Heart right ventricle (tissue), 16 donors: ENCODE measurements at regions not wholly inside any gene's neighbourhood (a gene's known extent, or its start where the extent isn't known, plus 50 kb on each side); places are given as distances from the start of the nearest gene placed in this dataset.
"Not testable (repeated sequence)": the region's sequence is repeated elsewhere in the genome, so short reads cannot be mapped to it uniquely, and the experiment has no call there.

Source experiments
- ATAC-seq, 8 donors: fragments of 200-7000 bp; cut with Tn5 transposase; one replicate each; pipeline ENCODE4 v1.9.1; 2020; ENCODE audit warnings: mild to moderate bottlenecking in 8 of 8, moderate library complexity in 8 of 8, moderate number of reproducible peaks in 1 of 8
- DNase-seq, 2 donors: peaks; one replicate each; pipeline ENCODE4 v3.0.0-alpha.2; 2020
- H3K27ac ChIP-seq, 10 donors: fragments of 200-600 bp; sonication (generic) in 2 of 10; one replicate each; pipeline versions ENCODE4 v1.5.0 to v1.8.0; 2020 to 2022; ENCODE audit warnings: mild to moderate bottlenecking in 3 of 10
- H3K27me3 ChIP-seq, 7 donors: fragments of 200-600 bp; one replicate each; pipeline ENCODE4 v1.8.0; 2021 to 2022; ENCODE audit warnings: mild to moderate bottlenecking in 2 of 7
- H3K36me3 ChIP-seq, 9 donors: fragments of 200-600 bp; sonication (generic) in 1 of 9; one replicate each; pipeline versions ENCODE4 v1.5.0 to v1.8.0; 2020 to 2022; ENCODE audit warnings: mild to moderate bottlenecking in 2 of 9
- H3K4me1 ChIP-seq, 9 donors: fragments of 200-600 bp; sonication (generic) in 1 of 9; one replicate each; pipeline versions ENCODE4 v1.5.0 to v1.8.0; 2020 to 2022; ENCODE audit warnings: mild to moderate bottlenecking in 4 of 9
- H3K4me3 ChIP-seq, 10 donors: fragments of 200-600 bp; sonication (generic) in 2 of 10; one replicate each; pipeline versions ENCODE4 v1.5.0 to v1.8.0; 2020 to 2022; ENCODE audit warnings: mild to moderate bottlenecking in 7 of 10, moderate library complexity in 2 of 10
- H3K9me3 ChIP-seq, 11 donors: fragments of 200-600 bp in 10 of 11; sonication (generic) in 2 of 11; one replicate each; pipeline versions ENCODE4 v1.5.0 to v1.8.0; 2013 to 2022; ENCODE audit warnings: mild to moderate bottlenecking in 2 of 11, control low read depth in 1 of 11, moderate library complexity in 1 of 11
- WGBS, 2 donors: extraction: QIAGEN DNeasy Blood & Tissue Kit; methylation state at CpG; one replicate each; pipeline ENCODE4 v1.1.7; 2013; ENCODE audit warnings: inconsistent platforms in 1 of 2; 5-methylcytosine and 5-hydroxymethylcytosine counted together
- intact Hi-C, 10 donors: fragments of 100-400 bp; cut with DNase I; formaldehyde crosslinking; loops; one replicate each; pipeline versions ENCODE4 v1.11.1 to v1.14.2; 2022
- TF ChIP-seq, protein P1 (sequence below), 9 donors: fragments of 200-600 bp; sonication (generic) in 2 of 9; IDR thresholded peaks; one replicate each; pipeline versions ENCODE4 v1.5.0 to v1.8.0; 2021 to 2022; ENCODE audit warnings: antibody characterized with exemption in 9 of 9, mild to moderate bottlenecking in 5 of 9, moderate library complexity in 1 of 9
- donor health status: Arrhythmogenic right ventricular cardiomyopathy.
- donor health status: ischemic (EF 13 %, LVEDD 7.1; RV severe dilation, severe dysfunction).
- donor health status: healthy with polysubstance abuse.
- donor health status: DM: no; HTN: yes; CAD: no.
- donor health status: DM: no; HTN: no; CAD: no.
- donor health status: ischemic (EF 25% LVEDD 6.9; RV normal size, moderate dysfunction).
- donor health status: ischemic (EF 25% LVEDD 5.7; RV mildly dilated, moderate dysfunction).
- donor health status: healthy.
- donor health status: DM: yes; HTN: yes; CAD: no.
- donor health status: Ischemic cardiomyopathy.
- donor health status: ischemic (EF 35%, LVEDD 5.7; RV mildly dilated, moderate dysfunction).
- donor health status: nonischemic (EF 11% LVEDD 7.7; RV severe dilation, severe dysfunction).
- donor health status: DM: yes; HTN: yes; CAD: no.
- donor health status: PGD.
- donor health status: ischemic (EF 29% LVEDD 5.4; RV normal size, mild dysfunction).
- donor health status: nonischemic (EF 23%, LVEDD 6.1; RV moderate dilation, normal function).

DNA sequence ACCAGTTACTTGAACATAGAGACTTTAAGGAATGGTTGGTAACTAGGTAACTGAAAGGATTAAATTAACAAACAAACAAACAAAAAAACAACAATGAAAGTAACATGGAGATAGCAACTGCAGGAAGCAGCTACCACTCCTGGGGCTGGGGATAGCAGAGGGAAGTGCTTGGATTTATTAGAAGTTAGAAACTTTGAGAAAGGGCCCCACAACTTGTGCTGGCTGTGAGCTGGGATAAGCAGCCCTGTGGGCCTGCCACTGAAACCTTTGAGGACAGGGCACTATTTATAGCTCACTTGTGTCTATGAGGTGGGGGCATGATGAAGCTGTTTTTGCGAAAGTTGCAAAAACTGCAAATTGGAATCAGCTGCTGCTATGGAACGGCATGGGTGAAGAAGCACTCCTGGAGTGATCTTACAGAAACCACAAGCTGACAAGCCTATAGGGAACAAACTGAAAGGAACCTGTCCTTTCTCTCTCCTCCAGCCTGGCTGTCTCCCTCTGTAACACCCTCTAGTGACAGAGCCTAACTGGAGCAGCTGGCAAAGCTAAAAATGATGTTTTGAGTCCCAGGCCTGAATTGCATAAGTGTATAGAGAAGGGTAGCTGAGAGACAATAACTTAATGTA is 91.4 kb upstream of the RANBP6 start:
- Histone ChIP-seq H3K27ac (peak overlapping the region in 9 of 10 donors; percentile 17 to 84 (median 75)), H3K36me3 (no peaks in the 10 kb centered on the region), H3K4me1 (peaks cover 0 to 17% (median 11%) of the 10 kb centered on the region in 9 donors), H3K4me3 (no peak overlapping the region), H3K9me3 (no peaks in the 10 kb centered on the region), H3K27me3 (no peaks in the 10 kb centered on the region)
- DNase-seq (peak in 1 of 2 donors; percentile 19), ATAC-seq (peak; percentile 63 to 97 (median 91))
- TF ChIP-seq, protein P1, sequence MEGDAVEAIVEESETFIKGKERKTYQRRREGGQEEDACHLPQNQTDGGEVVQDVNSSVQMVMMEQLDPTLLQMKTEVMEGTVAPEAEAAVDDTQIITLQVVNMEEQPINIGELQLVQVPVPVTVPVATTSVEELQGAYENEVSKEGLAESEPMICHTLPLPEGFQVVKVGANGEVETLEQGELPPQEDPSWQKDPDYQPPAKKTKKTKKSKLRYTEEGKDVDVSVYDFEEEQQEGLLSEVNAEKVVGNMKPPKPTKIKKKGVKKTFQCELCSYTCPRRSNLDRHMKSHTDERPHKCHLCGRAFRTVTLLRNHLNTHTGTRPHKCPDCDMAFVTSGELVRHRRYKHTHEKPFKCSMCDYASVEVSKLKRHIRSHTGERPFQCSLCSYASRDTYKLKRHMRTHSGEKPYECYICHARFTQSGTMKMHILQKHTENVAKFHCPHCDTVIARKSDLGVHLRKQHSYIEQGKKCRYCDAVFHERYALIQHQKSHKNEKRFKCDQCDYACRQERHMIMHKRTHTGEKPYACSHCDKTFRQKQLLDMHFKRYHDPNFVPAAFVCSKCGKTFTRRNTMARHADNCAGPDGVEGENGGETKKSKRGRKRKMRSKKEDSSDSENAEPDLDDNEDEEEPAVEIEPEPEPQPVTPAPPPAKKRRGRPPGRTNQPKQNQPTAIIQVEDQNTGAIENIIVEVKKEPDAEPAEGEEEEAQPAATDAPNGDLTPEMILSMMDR (IDR thresholded peaks at IDR 0.05) = peak in 7 of 9 donors; percentile 40 to 73 (median 51)
- intact Hi-C loops = loop anchor here in 3 of 10 donors (2.0 to 10.0 kb wide), 3 partner anchors 48 to 52 kb away; no protein-coding TSS in a partner anchor
- 9 to 16% methylated on average over 2 of the region's 2 CpGs for WGBS, 2 donors

DNA sequence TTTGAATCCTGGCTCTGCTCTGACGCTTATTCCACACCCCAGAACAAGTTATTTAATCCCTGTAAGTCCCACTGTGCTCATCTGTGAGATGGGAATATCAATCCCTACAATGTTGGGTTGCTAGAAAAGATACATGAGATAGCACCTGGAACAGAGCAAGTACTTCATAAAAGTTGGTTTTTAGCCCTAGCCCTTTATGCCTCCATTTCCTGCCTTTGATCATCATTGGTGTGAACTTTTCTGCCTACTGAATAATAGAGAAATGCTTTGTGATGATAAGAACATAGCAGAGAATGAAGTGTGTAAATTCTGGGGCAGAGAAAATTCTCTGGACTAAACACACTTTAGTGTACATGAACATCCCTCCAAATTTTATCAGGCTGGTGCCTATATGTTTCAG is 90.3 kb upstream of the RANBP6 start:
- whole genome bisulfite sequencing, 2 donors = 93 to 97% methylated on average over 1 of the region's 1 CpG
- no peaks in the 10 kb centered on the region for H3K36me3 ChIP-seq
- H3K27ac ChIP-seq = peak overlapping the region in 2 of 10 donors; percentile 78 to 84
- peaks cover 0 to 17% (median 11%) of the 10 kb centered on the region in 9 donors for H3K4me1 ChIP-seq
- ATAC-seq = no peak
- intact Hi-C loops = loop anchor here in 3 of 10 donors (2.0 to 10.0 kb wide), 3 partner anchors 48 to 51 kb away; no protein-coding TSS in a partner anchor
- H3K9me3 ChIP-seq = no peaks in the 10 kb centered on the region
- H3K4me3 ChIP-seq = no peak overlapping the region
- no peaks in the 10 kb centered on the region for H3K27me3 ChIP-seq
- TF ChIP-seq, protein P1 (IDR thresholded peaks at IDR 0.05) = no peak
- DNase-seq = no peak

DNA sequence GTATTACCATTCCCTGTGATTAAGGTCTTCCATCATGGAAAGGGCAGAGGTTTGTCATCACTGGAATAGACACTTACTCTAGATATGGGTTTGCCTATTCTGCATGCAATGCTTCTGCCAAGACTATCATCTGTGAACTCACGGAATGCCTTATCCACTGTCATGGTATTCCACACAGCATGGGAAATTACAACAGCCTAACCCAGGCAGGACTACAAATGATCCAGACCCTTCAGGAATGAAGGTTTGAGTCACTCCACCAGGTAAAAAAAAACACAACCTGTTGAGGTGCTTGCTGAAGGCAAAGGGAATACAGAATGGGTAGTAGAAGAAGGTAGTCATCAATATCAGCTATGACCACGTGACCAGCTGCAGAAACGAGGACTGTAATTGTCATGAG is 89.0 kb upstream of the RANBP6 start:
- ATAC-seq, H3K4me3 ChIP-seq, H3K27ac ChIP-seq, DNase-seq, H3K27me3 ChIP-seq, H3K36me3 ChIP-seq, H3K9me3 ChIP-seq: not testable (repeated sequence)
- intact Hi-C loops = loop anchor here in 1 of 10 donors (10.0 kb wide), 1 partner anchor 50 kb away; no protein-coding TSS in a partner anchor
- peaks cover 0 to 17% (median 11%) of the 10 kb centered on the region in 9 donors for H3K4me1 ChIP-seq
- 80 to 81% methylated on average over 3 of the region's 3 CpGs for WGBS, 2 donors

DNA sequence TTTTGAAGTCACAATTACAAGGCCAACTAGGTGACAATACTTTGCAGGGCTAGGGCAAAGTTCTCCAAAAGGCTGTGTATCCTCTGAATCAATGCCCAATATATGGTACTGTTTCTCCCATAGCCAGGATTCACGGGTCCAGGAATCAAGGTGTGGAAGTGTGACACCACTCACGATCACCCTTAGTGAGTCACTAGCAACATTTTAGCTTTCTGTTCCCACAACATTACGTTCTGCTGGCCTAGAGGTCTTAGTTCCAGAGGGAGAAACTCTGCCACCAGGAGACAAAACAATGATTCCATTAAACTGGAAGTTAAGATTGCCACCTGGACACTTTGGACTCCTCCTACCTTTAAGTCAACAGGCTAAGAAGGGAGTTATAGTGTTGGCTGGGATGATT is 88.5 kb upstream of the RANBP6 start:
- not testable (repeated sequence) for H3K27me3 ChIP-seq, H3K9me3 ChIP-seq, H3K36me3 ChIP-seq, ATAC-seq, DNase-seq, H3K4me3 ChIP-seq, H3K27ac ChIP-seq
- intact Hi-C loops = loop anchor here in 1 of 10 donors (10.0 kb wide), 1 partner anchor 51 kb away; no protein-coding TSS in a partner anchor
- peaks cover 0 to 17% (median 11%) of the 10 kb centered on the region in 9 donors for H3K4me1 ChIP-seq
- WGBS, 2 donors = 87 to 89% methylated on average over 3 of the region's 3 CpGs

DNA sequence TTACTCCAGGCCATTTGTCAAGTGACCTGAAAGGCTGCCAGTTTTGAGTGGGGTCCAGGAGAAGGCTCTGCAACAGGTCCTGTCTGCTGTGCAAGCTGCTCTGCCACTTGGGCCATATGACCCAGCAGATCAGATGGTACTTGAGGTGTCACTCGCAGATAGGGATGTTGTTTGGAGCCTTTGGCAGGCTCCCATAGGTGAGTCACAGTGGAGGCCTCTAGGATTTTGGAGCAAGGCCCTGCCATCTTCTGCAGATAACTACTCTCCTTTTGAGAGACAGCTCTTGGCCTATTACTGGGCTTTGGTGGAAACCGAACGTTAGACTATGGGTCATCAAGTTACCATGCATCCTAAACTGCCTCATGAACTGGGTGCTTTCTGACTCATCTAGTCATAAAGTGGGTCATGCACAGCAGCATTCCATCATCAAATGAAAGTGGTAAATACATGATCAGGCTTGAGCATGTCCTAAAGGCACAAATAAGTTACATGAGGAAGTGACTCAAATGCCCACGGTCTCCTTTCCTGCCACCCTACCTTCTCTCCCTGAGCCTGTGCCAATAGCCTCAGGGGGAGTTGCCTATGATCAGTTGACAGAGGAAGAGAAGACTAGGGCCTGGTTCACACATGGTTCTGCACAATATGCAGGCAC is 87.0 kb upstream of the RANBP6 start:
- 86 to 89% methylated on average over 4 of the region's 4 CpGs for WGBS, 2 donors
- intact Hi-C loops = loop anchor here in 1 of 10 donors (10.0 kb wide), 1 partner anchor 52 kb away; no protein-coding TSS in a partner anchor

DNA sequence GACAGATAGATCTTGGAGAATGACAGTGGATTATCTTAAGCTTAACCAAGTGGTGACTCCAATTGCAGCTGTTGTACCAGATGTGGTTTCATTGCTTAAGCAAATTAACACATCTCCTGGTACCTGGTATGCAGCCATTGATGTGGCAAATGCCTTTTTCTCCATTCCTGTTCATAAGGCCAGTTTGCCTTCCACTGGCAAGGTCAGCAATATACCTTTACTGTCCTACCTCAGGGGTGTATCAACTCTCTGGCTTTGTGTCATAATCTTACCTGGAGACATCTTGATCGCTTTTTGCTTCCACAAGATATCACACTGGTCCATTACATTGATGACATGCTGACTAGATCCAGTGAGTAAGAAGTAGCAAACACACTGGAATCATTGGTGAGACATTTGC is 86.3 kb upstream of the RANBP6 start:
- intact Hi-C loops = loop anchor here in 1 of 10 donors (10.0 kb wide), 1 partner anchor 53 kb away; no protein-coding TSS in a partner anchor
- H3K27me3 ChIP-seq, DNase-seq, H3K4me3 ChIP-seq, H3K4me1 ChIP-seq, H3K27ac ChIP-seq, ATAC-seq, H3K9me3 ChIP-seq, H3K36me3 ChIP-seq: not testable (repeated sequence)
- 86 to 88% methylated on average over 1 of the region's 1 CpG for WGBS, 2 donors

More for the DNA sequence above, 87.0 kb upstream of the RANBP6 start:
- not testable (repeated sequence) for H3K9me3 ChIP-seq, H3K27ac ChIP-seq, DNase-seq, H3K27me3 ChIP-seq, ATAC-seq, H3K4me3 ChIP-seq, H3K36me3 ChIP-seq
- H3K4me1 ChIP-seq = peaks cover 0 to 17% (median 11%) of the 10 kb centered on the region in 9 donors

DNA sequence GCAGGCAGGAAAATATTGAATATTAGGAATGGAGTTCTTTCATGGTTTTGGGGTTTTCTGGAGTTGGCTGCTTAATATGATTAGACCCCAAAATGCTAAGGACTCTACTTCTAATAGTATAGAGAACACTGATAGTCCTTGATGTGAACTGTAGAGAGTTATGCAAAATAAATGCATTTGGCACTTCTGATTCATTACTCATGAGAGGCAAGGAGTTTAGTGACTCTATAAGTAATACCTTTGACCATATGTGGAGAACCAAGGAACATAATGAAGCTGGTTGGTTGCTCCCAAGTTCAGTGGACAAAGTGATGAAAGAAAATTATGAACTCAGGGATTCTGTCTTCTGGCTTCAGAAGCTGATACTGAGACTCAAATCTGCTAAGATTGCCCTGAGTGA is 83.9 kb upstream of the RANBP6 start:
- H3K4me3 ChIP-seq, intact Hi-C loops, H3K27ac ChIP-seq, ATAC-seq, H3K9me3 ChIP-seq, H3K36me3 ChIP-seq, DNase-seq, H3K4me1 ChIP-seq, H3K27me3 ChIP-seq: not testable (repeated sequence)
